GM06990 (cell line): ENCODE measurements at regions not wholly inside any gene's neighbourhood (a gene's known extent, or its start where the extent isn't known, plus 50 kb on each side); places are given as distances from the start of the nearest gene placed in this dataset.

Experiments used
- DNase-seq: peaks from one replicate; pipeline ENCODE4 v3.0.0-alpha.2; 2011; ENCODE audit not compliant: insufficient read length; ENCODE audit errors: extremely low read depth
- H3K27me3 ChIP-seq: replicated peaks from 2 replicates; pipeline ENCODE4 v1.6.0; 2011; ENCODE audit warnings: low read length; ENCODE audit not compliant: control insufficient read depth, insufficient read depth
- H3K36me3 ChIP-seq: 2 replicates; pipeline ENCODE4 v1.5.1; 2011; ENCODE audit warnings: low read length; ENCODE audit not compliant: control insufficient read depth, insufficient read depth
- H3K4me3 ChIP-seq: replicated peaks from 2 replicates; pipeline ENCODE4 v1.5.1; 2011; ENCODE audit warnings: low read depth, mild to moderate bottlenecking, control low read depth, low read length
- TF ChIP-seq, protein P1 (sequence below): IDR thresholded peaks from 2 replicates; pipeline ENCODE4 v1.5.1; 2011; ENCODE audit warnings: low read length, control low read depth, mild to moderate bottlenecking, inconsistent platforms; ENCODE audit not compliant: insufficient read depth, poor library complexity, severe bottlenecking

DNA sequence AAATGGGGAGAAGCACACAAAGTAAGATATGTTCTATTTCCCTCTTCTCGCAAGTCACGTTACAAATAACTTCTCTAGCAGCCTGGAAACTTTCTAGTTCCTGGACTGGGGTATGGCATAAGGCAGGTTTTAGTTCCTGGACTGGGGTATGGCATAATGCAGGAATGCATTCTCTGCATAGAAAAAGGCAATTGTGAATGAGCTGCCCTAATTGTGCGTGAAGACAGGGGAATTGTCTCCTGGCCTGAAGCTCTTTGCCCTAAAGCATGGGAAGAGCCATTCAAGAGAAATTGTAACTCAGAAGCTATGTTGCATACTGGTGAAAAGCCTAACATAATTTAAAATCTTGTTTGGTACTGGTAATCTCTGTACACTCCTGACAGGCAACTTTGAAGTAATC is 54.3 kb upstream of the CBLB start:
- no peak for DNase-seq
- TF ChIP-seq, protein P1, sequence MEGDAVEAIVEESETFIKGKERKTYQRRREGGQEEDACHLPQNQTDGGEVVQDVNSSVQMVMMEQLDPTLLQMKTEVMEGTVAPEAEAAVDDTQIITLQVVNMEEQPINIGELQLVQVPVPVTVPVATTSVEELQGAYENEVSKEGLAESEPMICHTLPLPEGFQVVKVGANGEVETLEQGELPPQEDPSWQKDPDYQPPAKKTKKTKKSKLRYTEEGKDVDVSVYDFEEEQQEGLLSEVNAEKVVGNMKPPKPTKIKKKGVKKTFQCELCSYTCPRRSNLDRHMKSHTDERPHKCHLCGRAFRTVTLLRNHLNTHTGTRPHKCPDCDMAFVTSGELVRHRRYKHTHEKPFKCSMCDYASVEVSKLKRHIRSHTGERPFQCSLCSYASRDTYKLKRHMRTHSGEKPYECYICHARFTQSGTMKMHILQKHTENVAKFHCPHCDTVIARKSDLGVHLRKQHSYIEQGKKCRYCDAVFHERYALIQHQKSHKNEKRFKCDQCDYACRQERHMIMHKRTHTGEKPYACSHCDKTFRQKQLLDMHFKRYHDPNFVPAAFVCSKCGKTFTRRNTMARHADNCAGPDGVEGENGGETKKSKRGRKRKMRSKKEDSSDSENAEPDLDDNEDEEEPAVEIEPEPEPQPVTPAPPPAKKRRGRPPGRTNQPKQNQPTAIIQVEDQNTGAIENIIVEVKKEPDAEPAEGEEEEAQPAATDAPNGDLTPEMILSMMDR = no peak
- no peak overlapping the region for H3K4me3 ChIP-seq
- no peaks in the 10 kb centered on the region for H3K36me3 ChIP-seq
- no peaks in the 10 kb centered on the region for H3K27me3 ChIP-seq

- DNase-seq = no peak
- no peak overlapping the region for H3K4me3 ChIP-seq
- H3K36me3 ChIP-seq = no peaks in the 10 kb centered on the region
- TF ChIP-seq, protein P1 = no peak
- H3K27me3 ChIP-seq = no peaks in the 10 kb centered on the region
These were observed 58.9 kb upstream of the CBLB start for GRCh38 chr3:105927741-105928140.

DNA sequence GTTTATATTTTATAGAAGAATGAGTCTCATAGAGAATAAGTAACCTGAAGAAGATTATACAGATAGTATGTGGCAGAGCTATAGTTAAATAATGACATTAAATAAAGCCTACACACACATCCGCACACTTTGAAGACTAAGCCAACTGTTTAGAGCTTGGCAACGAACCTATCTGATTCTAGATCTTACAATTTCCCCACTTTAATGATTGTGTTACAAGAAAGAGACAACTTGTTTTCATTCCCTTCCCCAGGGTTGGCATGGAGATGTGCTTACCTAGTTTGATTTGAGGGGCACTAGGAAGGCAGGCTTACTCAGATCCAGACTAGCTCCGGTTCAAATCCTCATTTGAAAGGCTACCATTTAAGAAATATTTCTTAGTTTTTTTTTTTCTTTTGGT is 61.9 kb upstream of the CBLB start:
- H3K36me3 ChIP-seq = no peaks in the 10 kb centered on the region
- no peak overlapping the region for H3K4me3 ChIP-seq
- TF ChIP-seq, protein P1 = no peak
- no peak for DNase-seq
- H3K27me3 ChIP-seq = no peaks in the 10 kb centered on the region

- Histone ChIP-seq H3K27me3 (no peaks in the 10 kb centered on the region), H3K4me3 (no peak overlapping the region), H3K36me3 (no peaks in the 10 kb centered on the region)
- no peak for DNase-seq
- TF ChIP-seq, protein P1 = no peak
These were observed 62.7 kb upstream of the CBLB start for GRCh38 chr3:105931500-105931899.

- Histone ChIP-seq H3K36me3 (no peaks in the 10 kb centered on the region), H3K27me3 (no peaks in the 10 kb centered on the region), H3K4me3 (no peak overlapping the region)
- DNase-seq = no peak
- TF ChIP-seq, protein P1 = no peak
These were observed 65.1 kb upstream of the CBLB start for GRCh38 chr3:105933871-105934270.

GRCh38 chr3:105938101-105938500 is 69.3 kb upstream of the CBLB start:
- no peak overlapping the region for H3K4me3 ChIP-seq
- no peaks in the 10 kb centered on the region for H3K27me3 ChIP-seq
- TF ChIP-seq, protein P1 = no peak
- H3K36me3 ChIP-seq = no peaks in the 10 kb centered on the region
- no peak for DNase-seq
